Neural progenitor cell (in vitro differentiated cells): ENCODE measurements at regions not wholly inside any gene's neighbourhood (a gene's known extent, or its start where the extent isn't known, plus 50 kb on each side); places are given as distances from the start of the nearest gene placed in this dataset.

Experiments used
- EZH2 ChIP-seq: fragments of 200-600 bp; sonication (generic); IDR thresholded peaks from 2 replicates; pipeline ENCODE4 v1.6.1; 2017; ENCODE audit warnings: antibody characterized with exemption, mild to moderate bottlenecking, moderate library complexity
- TF ChIP-seq, protein P1 (sequence below): fragments of 200-600 bp; sonication (generic); IDR thresholded peaks from 2 replicates; pipeline ENCODE4 v1.5.1; 2017; ENCODE audit warnings: antibody characterized with exemption, mild to moderate bottlenecking

DNA sequence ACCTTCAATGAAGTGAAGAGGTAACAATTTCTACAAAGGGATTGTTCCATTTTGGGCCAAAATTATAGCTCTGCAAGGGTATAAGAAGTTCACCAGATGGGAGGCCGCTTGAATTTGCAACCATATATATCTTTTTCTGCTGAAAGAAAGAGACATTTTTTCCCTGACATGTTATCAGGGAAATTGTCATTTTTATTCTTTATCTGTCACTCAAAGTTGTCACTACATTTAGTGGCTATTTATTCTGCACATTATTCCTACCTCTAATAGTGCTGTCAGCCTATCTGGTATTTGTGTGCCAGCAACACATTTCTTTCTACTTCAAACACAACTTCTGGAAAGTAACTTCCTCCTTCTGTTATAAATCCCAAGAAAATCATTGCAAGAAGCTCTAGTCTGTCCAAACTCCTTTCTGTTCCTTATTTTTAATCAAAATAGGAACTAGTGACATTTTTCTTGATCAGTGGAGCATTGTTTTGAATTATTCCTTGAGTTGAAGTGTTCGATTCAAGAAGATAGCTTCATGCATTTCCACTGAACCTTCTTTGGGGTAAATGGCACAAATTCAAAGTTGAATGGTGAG, 137.9 kb upstream of the ATP2B1 start:
- TF ChIP-seq, protein P1, sequence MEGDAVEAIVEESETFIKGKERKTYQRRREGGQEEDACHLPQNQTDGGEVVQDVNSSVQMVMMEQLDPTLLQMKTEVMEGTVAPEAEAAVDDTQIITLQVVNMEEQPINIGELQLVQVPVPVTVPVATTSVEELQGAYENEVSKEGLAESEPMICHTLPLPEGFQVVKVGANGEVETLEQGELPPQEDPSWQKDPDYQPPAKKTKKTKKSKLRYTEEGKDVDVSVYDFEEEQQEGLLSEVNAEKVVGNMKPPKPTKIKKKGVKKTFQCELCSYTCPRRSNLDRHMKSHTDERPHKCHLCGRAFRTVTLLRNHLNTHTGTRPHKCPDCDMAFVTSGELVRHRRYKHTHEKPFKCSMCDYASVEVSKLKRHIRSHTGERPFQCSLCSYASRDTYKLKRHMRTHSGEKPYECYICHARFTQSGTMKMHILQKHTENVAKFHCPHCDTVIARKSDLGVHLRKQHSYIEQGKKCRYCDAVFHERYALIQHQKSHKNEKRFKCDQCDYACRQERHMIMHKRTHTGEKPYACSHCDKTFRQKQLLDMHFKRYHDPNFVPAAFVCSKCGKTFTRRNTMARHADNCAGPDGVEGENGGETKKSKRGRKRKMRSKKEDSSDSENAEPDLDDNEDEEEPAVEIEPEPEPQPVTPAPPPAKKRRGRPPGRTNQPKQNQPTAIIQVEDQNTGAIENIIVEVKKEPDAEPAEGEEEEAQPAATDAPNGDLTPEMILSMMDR: no peak
- no peak for TF ChIP-seq EZH2
